Ammon's horn (tissue), 1 donor: ENCODE measurements at regions not wholly inside any gene's neighbourhood (a gene's known extent, or its start where the extent isn't known, plus 50 kb on each side); places are given as distances from the start of the nearest gene placed in this dataset.

Source experiments
- DNase-seq: peaks from one replicate; pipeline ENCODE4 v3.0.0-alpha.2; 2016; ENCODE audit warnings: low spot score

- DNase-seq: no peak
These were observed 198.5 kb downstream of the SP3 start for GRCh38 chr2:173766537-173767289.

GRCh38 chr2:173770947-173771678, 194.1 kb downstream of the SP3 start:
- no peak for DNase-seq

- no peak for DNase-seq
These were observed 193.0 kb downstream of the SP3 start for GRCh38 chr2:173772205-173772604.

- no peak for DNase-seq
These were observed 192.1 kb downstream of the SP3 start for GRCh38 chr2:173773076-173773475.

GRCh38 chr2:173775440-173775839, 189.7 kb downstream of the SP3 start:
- no peak for DNase-seq

GRCh38 chr2:173782681-173783080, 182.5 kb downstream of the SP3 start:
- no peak for DNase-seq

GRCh38 chr2:173783382-173783781, 181.8 kb downstream of the SP3 start:
- no peak for DNase-seq

- no peak for DNase-seq
These were observed 179.4 kb downstream of the SP3 start for GRCh38 chr2:173785813-173786212.

GRCh38 chr2:173791502-173791901, 173.7 kb downstream of the SP3 start:
- DNase-seq: no peak

GRCh38 chr2:173792166-173792565, 173.0 kb downstream of the SP3 start:
- DNase-seq: no peak

GRCh38 chr2:173792741-173793140, 172.4 kb downstream of the SP3 start:
- DNase-seq: no peak

GRCh38 chr2:173793709-173794565, 171.2 kb downstream of the SP3 start:
- DNase-seq: no peak

- DNase-seq: no peak
These were observed 167.4 kb downstream of the SP3 start for GRCh38 chr2:173797586-173798263.

- DNase-seq: no peak
These were observed 162.7 kb downstream of the SP3 start for GRCh38 chr2:173802518-173802917.

GRCh38 chr2:173803449-173803848, 161.7 kb downstream of the SP3 start:
- no peak for DNase-seq

GRCh38 chr2:173806761-173807160, 158.4 kb downstream of the SP3 start:
- no peak for DNase-seq

GRCh38 chr2:173808718-173809117, 156.5 kb downstream of the SP3 start:
- DNase-seq: no peak

- DNase-seq: no peak
These were observed 152.9 kb downstream of the SP3 start for GRCh38 chr2:173812321-173812720.

- DNase-seq: no peak
These were observed 150.9 kb downstream of the SP3 start for GRCh38 chr2:173814306-173814705.

- no peak for DNase-seq
These were observed 149.4 kb downstream of the SP3 start for GRCh38 chr2:173815772-173816171.

- DNase-seq: no peak
These were observed 147.6 kb downstream of the SP3 start for GRCh38 chr2:173817582-173817981.

- DNase-seq: no peak
These were observed 146.9 kb downstream of the SP3 start for GRCh38 chr2:173818285-173818684.
